ENCODE measurements at regions not wholly inside any gene's neighbourhood (a gene's known extent, or its start where the extent isn't known, plus 50 kb on each side); places are given as distances from the start of the nearest gene placed in this dataset.

GRCh38 chr14:40762177-40762576 is 844.5 kb upstream of the LRFN5 start:
- TF ChIP-seq, protein P1, sequence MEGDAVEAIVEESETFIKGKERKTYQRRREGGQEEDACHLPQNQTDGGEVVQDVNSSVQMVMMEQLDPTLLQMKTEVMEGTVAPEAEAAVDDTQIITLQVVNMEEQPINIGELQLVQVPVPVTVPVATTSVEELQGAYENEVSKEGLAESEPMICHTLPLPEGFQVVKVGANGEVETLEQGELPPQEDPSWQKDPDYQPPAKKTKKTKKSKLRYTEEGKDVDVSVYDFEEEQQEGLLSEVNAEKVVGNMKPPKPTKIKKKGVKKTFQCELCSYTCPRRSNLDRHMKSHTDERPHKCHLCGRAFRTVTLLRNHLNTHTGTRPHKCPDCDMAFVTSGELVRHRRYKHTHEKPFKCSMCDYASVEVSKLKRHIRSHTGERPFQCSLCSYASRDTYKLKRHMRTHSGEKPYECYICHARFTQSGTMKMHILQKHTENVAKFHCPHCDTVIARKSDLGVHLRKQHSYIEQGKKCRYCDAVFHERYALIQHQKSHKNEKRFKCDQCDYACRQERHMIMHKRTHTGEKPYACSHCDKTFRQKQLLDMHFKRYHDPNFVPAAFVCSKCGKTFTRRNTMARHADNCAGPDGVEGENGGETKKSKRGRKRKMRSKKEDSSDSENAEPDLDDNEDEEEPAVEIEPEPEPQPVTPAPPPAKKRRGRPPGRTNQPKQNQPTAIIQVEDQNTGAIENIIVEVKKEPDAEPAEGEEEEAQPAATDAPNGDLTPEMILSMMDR (IDR thresholded peaks at IDR 0.05) = no peak
- TF ChIP-seq ZFX (IDR thresholded peaks at IDR 0.05; ENCODE audit: borderline replicate concordance) = no peak

Measured in 22Rv1 (cell line).